Gastrocnemius medialis (tissue), 4 donors: ENCODE measurements at regions not wholly inside any gene's neighbourhood (a gene's known extent, or its start where the extent isn't known, plus 50 kb on each side); places are given as distances from the start of the nearest gene placed in this dataset.

Experiments
- CTCF ChIP-seq, 5 experiments: fragments of 450-650 bp in 3 of 5; fragments of 200-600 bp in 2 of 5; sonication (generic) in 2 of 5; IDR thresholded peaks in 4 of 5; conservative IDR thresholded peaks in 1 of 5; 1 replicate in 4 of 5; 2 replicates in 1 of 5; pipeline ENCODE4 v1.5.1; 2016 to 2019; ENCODE audit warnings: antibody characterized with exemption in 5 of 5, mild to moderate bottlenecking in 3 of 5, moderate library complexity in 3 of 5
- POLR2A ChIP-seq, 2 donors: fragments of 450-650 bp; IDR thresholded peaks; one replicate each; pipeline ENCODE4 v1.6.1; 2017; ENCODE audit warnings: antibody characterized with exemption in 2 of 2, mild to moderate bottlenecking in 2 of 2, moderate library complexity in 2 of 2

- TF ChIP-seq POLR2A (IDR thresholded peaks at IDR 0.05) (no peak), CTCF (IDR thresholded peaks at IDR 0.05 in 4 of 5, conservative IDR thresholded peaks at IDR 0.05 in 1 of 5) (no peak)
Observed at GRCh38 chr4:104615926-104616325, 121.2 kb upstream of the CXXC4 start.
